MM.1S (cell line): ENCODE measurements at regions not wholly inside any gene's neighbourhood (a gene's known extent, or its start where the extent isn't known, plus 50 kb on each side); places are given as distances from the start of the nearest gene placed in this dataset.

ENCODE experiments used
- EZH2phosphoT487 ChIP-seq: fragments of 300-600 bp; sonication (generic); IDR thresholded peaks from 2 replicates; pipeline ENCODE4 v1.6.1; 2018; ENCODE audit warnings: antibody characterized with exemption, low read length
- TF ChIP-seq, protein P1 (sequence below): fragments of 300-600 bp; sonication (generic); IDR thresholded peaks from 2 replicates; pipeline ENCODE4 v1.5.1; 2016; ENCODE audit warnings: antibody characterized with exemption, low read length, mixed read lengths

DNA sequence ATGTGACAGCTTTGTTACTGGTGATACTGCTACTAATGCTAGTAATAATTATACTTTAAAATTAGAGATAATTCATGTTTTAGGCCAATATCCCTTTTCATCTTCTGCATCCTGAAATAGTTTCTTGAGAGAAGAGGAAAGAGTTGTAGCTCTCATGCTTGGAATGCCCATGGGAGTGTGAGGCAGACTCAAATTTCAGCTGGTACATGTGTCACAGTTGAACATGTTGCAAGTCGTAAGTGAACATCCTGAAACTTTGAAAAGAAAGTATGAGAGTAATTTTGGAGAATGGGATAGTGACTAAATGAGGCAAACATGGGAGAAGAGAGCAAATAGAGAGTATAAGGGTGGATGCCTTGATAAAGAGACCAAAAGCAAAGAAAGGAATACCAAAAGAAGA is 168.0 kb downstream of the TMTC3 start:
- TF ChIP-seq, protein P1, sequence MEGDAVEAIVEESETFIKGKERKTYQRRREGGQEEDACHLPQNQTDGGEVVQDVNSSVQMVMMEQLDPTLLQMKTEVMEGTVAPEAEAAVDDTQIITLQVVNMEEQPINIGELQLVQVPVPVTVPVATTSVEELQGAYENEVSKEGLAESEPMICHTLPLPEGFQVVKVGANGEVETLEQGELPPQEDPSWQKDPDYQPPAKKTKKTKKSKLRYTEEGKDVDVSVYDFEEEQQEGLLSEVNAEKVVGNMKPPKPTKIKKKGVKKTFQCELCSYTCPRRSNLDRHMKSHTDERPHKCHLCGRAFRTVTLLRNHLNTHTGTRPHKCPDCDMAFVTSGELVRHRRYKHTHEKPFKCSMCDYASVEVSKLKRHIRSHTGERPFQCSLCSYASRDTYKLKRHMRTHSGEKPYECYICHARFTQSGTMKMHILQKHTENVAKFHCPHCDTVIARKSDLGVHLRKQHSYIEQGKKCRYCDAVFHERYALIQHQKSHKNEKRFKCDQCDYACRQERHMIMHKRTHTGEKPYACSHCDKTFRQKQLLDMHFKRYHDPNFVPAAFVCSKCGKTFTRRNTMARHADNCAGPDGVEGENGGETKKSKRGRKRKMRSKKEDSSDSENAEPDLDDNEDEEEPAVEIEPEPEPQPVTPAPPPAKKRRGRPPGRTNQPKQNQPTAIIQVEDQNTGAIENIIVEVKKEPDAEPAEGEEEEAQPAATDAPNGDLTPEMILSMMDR: no peak
- TF ChIP-seq EZH2phosphoT487: no peak
